Lower leg skin (tissue), 3 donors: ENCODE measurements at regions not wholly inside any gene's neighbourhood (a gene's known extent, or its start where the extent isn't known, plus 50 kb on each side); places are given as distances from the start of the nearest gene placed in this dataset.

Experiments used
- POLR2A ChIP-seq, 2 donors: fragments of 450-650 bp; IDR thresholded peaks; one replicate each; pipeline ENCODE4 v1.6.1; 2016 to 2017; ENCODE audit warnings: antibody characterized with exemption in 2 of 2, mild to moderate bottlenecking in 1 of 2, moderate library complexity in 1 of 2
- TF ChIP-seq, protein P1 (sequence below), 3 donors: fragments of 450-650 bp; IDR thresholded peaks; one replicate each; pipeline ENCODE4 v1.5.1; 2016; ENCODE audit warnings: antibody characterized with exemption in 3 of 3, mild to moderate bottlenecking in 3 of 3, moderate library complexity in 2 of 3

DNA sequence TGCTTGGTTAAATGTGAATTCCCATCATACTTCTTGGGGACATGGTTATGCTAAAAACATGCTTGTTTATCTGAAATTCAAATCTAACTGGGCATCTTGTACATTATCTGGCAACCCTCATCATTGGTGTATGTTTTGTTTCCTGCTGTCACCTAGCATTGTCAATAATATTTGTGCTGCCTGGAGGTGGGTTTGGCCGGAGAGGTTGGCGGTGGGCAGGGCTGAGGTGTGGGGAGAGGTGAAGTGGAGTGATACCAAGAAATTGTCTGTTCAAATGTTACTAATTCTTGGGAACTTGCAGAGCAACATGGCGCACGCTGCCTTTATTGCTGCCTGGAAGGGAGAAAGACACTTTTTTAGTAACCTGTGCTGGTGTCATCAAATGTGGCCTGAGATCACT is 280.5 kb downstream of the VRK1 start:
- TF ChIP-seq, protein P1, sequence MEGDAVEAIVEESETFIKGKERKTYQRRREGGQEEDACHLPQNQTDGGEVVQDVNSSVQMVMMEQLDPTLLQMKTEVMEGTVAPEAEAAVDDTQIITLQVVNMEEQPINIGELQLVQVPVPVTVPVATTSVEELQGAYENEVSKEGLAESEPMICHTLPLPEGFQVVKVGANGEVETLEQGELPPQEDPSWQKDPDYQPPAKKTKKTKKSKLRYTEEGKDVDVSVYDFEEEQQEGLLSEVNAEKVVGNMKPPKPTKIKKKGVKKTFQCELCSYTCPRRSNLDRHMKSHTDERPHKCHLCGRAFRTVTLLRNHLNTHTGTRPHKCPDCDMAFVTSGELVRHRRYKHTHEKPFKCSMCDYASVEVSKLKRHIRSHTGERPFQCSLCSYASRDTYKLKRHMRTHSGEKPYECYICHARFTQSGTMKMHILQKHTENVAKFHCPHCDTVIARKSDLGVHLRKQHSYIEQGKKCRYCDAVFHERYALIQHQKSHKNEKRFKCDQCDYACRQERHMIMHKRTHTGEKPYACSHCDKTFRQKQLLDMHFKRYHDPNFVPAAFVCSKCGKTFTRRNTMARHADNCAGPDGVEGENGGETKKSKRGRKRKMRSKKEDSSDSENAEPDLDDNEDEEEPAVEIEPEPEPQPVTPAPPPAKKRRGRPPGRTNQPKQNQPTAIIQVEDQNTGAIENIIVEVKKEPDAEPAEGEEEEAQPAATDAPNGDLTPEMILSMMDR (IDR thresholded peaks at IDR 0.05) = no peak
- no peak for TF ChIP-seq POLR2A (IDR thresholded peaks at IDR 0.05)
